ENCODE measurements at regions not wholly inside any gene's neighbourhood (a gene's known extent, or its start where the extent isn't known, plus 50 kb on each side); places are given as distances from the start of the nearest gene placed in this dataset.
A peak's percentile ranks its signal among the peaks of the same experiment; 100 is the strongest.
"Not testable (repeated sequence)": the region's sequence is repeated elsewhere in the genome, so short reads cannot be mapped to it uniquely, and the experiment has no call there.

GRCh38 chr16:22572331-22573224, 61.9 kb downstream of the NPIPB5 start:
- not testable (repeated sequence) for DNase-seq

GRCh38 chr16:22573225-22573530, 62.5 kb downstream of the NPIPB5 start:
- DNase-seq: not testable (repeated sequence)

GRCh38 chr16:22576506-22576905, 65.8 kb downstream of the NPIPB5 start:
- DNase-seq: peak; percentile 31

GRCh38 chr16:22583195-22583594, 72.5 kb downstream of the NPIPB5 start:
- DNase-seq: peak; percentile 37

- DNase-seq: not testable (repeated sequence)
These were observed 73.8 kb downstream of the NPIPB5 start for GRCh38 chr16:22584459-22584858.

- DNase-seq: not testable (repeated sequence)
These were observed 74.2 kb downstream of the NPIPB5 start for GRCh38 chr16:22584941-22585340.

GRCh38 chr16:22585431-22585830, 74.7 kb downstream of the NPIPB5 start:
- peak; percentile 23 for DNase-seq

- DNase-seq: not testable (repeated sequence)
These were observed 76.0 kb downstream of the NPIPB5 start for GRCh38 chr16:22586732-22587131.

- DNase-seq: not testable (repeated sequence)
These were observed 79.1 kb downstream of the NPIPB5 start for GRCh38 chr16:22589757-22590156.

GRCh38 chr16:22596445-22597045, 85.9 kb downstream of the NPIPB5 start:
- not testable (repeated sequence) for DNase-seq

GRCh38 chr16:22603744-22604143, 93.1 kb downstream of the NPIPB5 start:
- DNase-seq: not testable (repeated sequence)

- not testable (repeated sequence) for DNase-seq
These were observed 95.9 kb downstream of the NPIPB5 start for GRCh38 chr16:22606619-22607018.

GRCh38 chr16:22609798-22610197, 99.1 kb downstream of the NPIPB5 start:
- not testable (repeated sequence) for DNase-seq

GRCh38 chr16:22611128-22611527, 100.4 kb downstream of the NPIPB5 start:
- not testable (repeated sequence) for DNase-seq

- no peak for DNase-seq
These were observed 103.7 kb downstream of the NPIPB5 start for GRCh38 chr16:22614271-22614947.

GRCh38 chr16:22618842-22619241, 108.2 kb downstream of the NPIPB5 start:
- no peak for DNase-seq

- no peak for DNase-seq
These were observed 111.0 kb downstream of the NPIPB5 start for GRCh38 chr16:22621586-22622155.

- DNase-seq: no peak
These were observed 112.0 kb downstream of the NPIPB5 start for GRCh38 chr16:22622703-22623102.

GRCh38 chr16:22623351-22623781, 112.7 kb downstream of the NPIPB5 start:
- no peak for DNase-seq

- DNase-seq: no peak
These were observed 113.5 kb downstream of the NPIPB5 start for GRCh38 chr16:22624038-22624799.

- no peak for DNase-seq
These were observed 114.3 kb downstream of the NPIPB5 start for GRCh38 chr16:22624800-22625533.

GRCh38 chr16:22625967-22626366, 115.3 kb downstream of the NPIPB5 start:
- no peak for DNase-seq
